Breast epithelium (tissue), 4 donors: ENCODE measurements at regions not wholly inside any gene's neighbourhood (a gene's known extent, or its start where the extent isn't known, plus 50 kb on each side); places are given as distances from the start of the nearest gene placed in this dataset.
"Not testable (repeated sequence)": the region's sequence is repeated elsewhere in the genome, so short reads cannot be mapped to it uniquely, and the experiment has no call there.

Source experiments
- DNase-seq, 2 donors: peaks; one replicate each; pipeline ENCODE4 v3.0.0-alpha.2; 2019; ENCODE audit warnings: low spot score in 2 of 2
- H3K27ac ChIP-seq, 2 donors: fragments of 200-600 bp; sonication (generic) in 1 of 2; one replicate each; pipeline ENCODE4 v1.5.1; 2016 to 2019; ENCODE audit warnings: mild to moderate bottlenecking in 1 of 2
- H3K27me3 ChIP-seq, 2 donors: fragments of 200-600 bp; sonication (generic) in 1 of 2; one replicate each; pipeline versions ENCODE4 v1.5.1 to v1.6.0; 2017 to 2019; ENCODE audit warnings: control low read depth in 1 of 2, mild to moderate bottlenecking in 1 of 2
- H3K36me3 ChIP-seq: fragments of 200-600 bp; one replicate; pipeline ENCODE4 v1.5.1; 2019
- H3K4me1 ChIP-seq, 2 donors: fragments of 200-600 bp; sonication (generic); one replicate each; pipeline ENCODE4 v1.5.1; 2016 to 2019; ENCODE audit warnings: control low read depth in 1 of 2
- H3K4me3 ChIP-seq, 3 donors: fragments of 200-600 bp; sonication (generic); 1 replicate in 2 of 3; 2 replicates in 1 of 3; pipeline ENCODE4 v1.5.1; 2016 to 2019; ENCODE audit warnings: mild to moderate bottlenecking in 3 of 3, moderate library complexity in 2 of 3
- H3K9me3 ChIP-seq, 2 donors: fragments of 200-600 bp; sonication (generic) in 1 of 2; one replicate each; pipeline ENCODE4 v1.5.1; 2016 to 2019; ENCODE audit warnings: control low read depth in 1 of 2
- CTCF ChIP-seq, 3 donors: fragments of 450-650 bp; IDR thresholded peaks; one replicate each; pipeline ENCODE4 v1.5.1; 2016 to 2017; ENCODE audit warnings: antibody characterized with exemption in 3 of 3, mild to moderate bottlenecking in 3 of 3, moderate library complexity in 3 of 3
- POLR2A ChIP-seq: fragments of 450-650 bp; IDR thresholded peaks from one replicate; pipeline ENCODE4 v1.6.1; 2016; ENCODE audit warnings: antibody characterized with exemption, mild to moderate bottlenecking, moderate library complexity
- POLR2AphosphoS5 ChIP-seq, 3 donors: sonication (generic); formaldehyde crosslinking; IDR thresholded peaks; one replicate each; pipeline ENCODE4 v1.6.1; 2017; ENCODE audit warnings: antibody characterized with exemption in 3 of 3
- intact Hi-C: fragments of 100-400 bp; cut with DNase I; formaldehyde crosslinking; loops from one replicate; pipeline ENCODE4 v1.15.1; 2023; ENCODE audit warnings: low total_unique reads

DNA sequence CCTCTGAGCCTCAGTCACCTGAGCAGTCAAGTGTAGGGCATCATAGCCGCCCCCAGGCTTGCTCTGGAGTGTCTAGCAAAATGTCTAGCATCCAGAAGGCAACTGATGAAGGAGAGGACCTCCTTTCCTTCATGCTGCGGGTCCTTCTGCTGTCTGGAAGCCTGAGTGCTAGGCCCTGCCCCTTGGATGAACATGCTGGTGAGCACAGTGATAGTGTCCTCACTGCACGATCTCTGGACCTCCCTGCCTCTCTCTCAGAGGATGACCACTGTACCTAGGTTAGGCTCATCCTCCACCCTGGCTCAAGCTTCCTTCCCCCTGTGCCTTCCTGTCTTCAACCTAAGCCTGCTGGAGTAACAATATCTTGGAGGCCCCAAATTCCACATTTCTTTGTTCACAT lies 128.6 kb downstream of the TENT5C start:
- Histone ChIP-seq H3K27me3 (no peaks in the 10 kb centered on the region), H3K36me3 (no peaks in the 10 kb centered on the region), H3K4me1 (no peaks in the 10 kb centered on the region), H3K4me3 (no peak overlapping the region), H3K9me3 (no peaks in the 10 kb centered on the region), H3K27ac (peak overlapping the region; percentile 63 to 72)
- intact Hi-C loops, result no loop called here
- TF ChIP-seq CTCF (IDR thresholded peaks at IDR 0.05), result no peak
- TF ChIP-seq POLR2AphosphoS5 (IDR thresholded peaks at IDR 0.05), result no peak
- no peak for TF ChIP-seq POLR2A
- DNase-seq, result no peak

DNA sequence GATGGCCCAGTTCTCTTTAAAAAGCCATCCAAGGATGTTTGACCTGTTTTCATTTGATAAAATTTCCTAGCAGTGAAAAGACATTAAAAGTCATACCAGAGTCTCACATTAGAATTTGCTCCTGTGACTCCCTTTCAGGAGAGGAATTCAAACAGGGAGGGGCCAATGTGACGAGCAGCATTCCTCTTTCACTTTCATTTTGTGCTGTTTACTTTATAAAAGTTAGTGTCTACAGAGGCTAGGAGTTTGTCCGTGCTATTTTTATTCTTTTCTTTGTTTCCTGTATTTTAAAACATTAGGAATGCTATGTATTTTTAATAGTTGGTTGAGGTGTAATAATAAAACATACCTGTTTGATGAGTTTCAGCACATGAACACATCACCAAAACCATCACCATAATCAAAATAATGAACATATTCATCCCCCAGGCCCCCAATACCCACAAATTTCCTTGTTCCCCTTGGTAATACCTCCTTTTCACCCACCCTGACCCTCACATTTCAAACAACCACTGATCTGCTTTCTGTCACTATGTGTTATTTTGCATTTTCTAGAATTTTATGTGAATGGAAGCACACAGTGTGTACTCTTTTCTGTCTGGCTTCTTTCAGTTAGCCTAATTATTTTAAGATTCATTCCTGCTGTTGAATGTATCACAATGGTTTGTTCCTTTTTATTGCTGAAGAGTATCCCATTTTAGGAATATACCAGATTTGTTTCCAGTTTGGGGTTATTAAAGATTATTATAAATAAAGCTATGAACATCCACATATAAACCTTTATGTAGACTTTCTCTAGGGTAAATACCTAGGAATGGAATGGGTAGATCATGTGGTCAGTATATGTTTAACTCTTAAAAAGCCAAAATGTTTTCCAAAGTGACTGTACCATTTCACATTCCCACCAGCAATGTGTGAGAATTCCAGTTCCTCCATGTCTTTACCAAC lies 129.5 kb downstream of the TENT5C start:
- DNase-seq, result no peak
- no peaks in the 10 kb centered on the region for H3K4me1 ChIP-seq
- H3K27ac ChIP-seq, result peak overlapping the region; percentile 63 to 72
- no peak for TF ChIP-seq POLR2AphosphoS5 (IDR thresholded peaks at IDR 0.05)
- no peak for TF ChIP-seq CTCF (IDR thresholded peaks at IDR 0.05)
- no peak for TF ChIP-seq POLR2A
- H3K9me3 ChIP-seq, result no peaks in the 10 kb centered on the region
- intact Hi-C loops, result no loop called here
- H3K4me3 ChIP-seq, result peak overlapping the region; percentile 17 to 51 (median 27)
- H3K27me3 ChIP-seq, result no peaks in the 10 kb centered on the region
- no peaks in the 10 kb centered on the region for H3K36me3 ChIP-seq

- peaks cover 0 to 4% of the 10 kb centered on the region in 2 donors for H3K9me3 ChIP-seq
- no peaks in the 10 kb centered on the region for H3K4me1 ChIP-seq
- no peaks in the 10 kb centered on the region for H3K27me3 ChIP-seq
- H3K36me3 ChIP-seq, result no peaks in the 10 kb centered on the region
- H3K27ac ChIP-seq, result no peak overlapping the region
- intact Hi-C loops, result no loop called here
- TF ChIP-seq POLR2A, result no peak
- TF ChIP-seq POLR2AphosphoS5 (IDR thresholded peaks at IDR 0.05), result no peak
- TF ChIP-seq CTCF (IDR thresholded peaks at IDR 0.05), result no peak
- no peak overlapping the region for H3K4me3 ChIP-seq
- DNase-seq, result no peak
These were observed 133.7 kb downstream of the TENT5C start for GRCh38 chr1:117739504-117739903.

- Histone ChIP-seq H3K27me3 (no peaks in the 10 kb centered on the region), H3K4me1 (no peaks in the 10 kb centered on the region), H3K9me3 (peaks cover 0 to 4% of the 10 kb centered on the region in 2 donors), H3K4me3 (no peak overlapping the region), H3K36me3 (no peaks in the 10 kb centered on the region), H3K27ac (no peak overlapping the region)
- intact Hi-C loops, result no loop called here
- TF ChIP-seq CTCF (IDR thresholded peaks at IDR 0.05), result no peak
- TF ChIP-seq POLR2A, result no peak
- TF ChIP-seq POLR2AphosphoS5 (IDR thresholded peaks at IDR 0.05), result no peak
- DNase-seq, result no peak
These were observed 134.6 kb downstream of the TENT5C start for GRCh38 chr1:117740496-117740895.

- H3K36me3 ChIP-seq, H3K4me1 ChIP-seq, DNase-seq, H3K4me3 ChIP-seq, H3K27me3 ChIP-seq, H3K9me3 ChIP-seq, H3K27ac ChIP-seq, intact Hi-C loops: not testable (repeated sequence)
These were observed 140.7 kb downstream of the TENT5C start for GRCh38 chr1:117746565-117746964.
